ENCODE measurements at regions not wholly inside any gene's neighbourhood (a gene's known extent, or its start where the extent isn't known, plus 50 kb on each side); places are given as distances from the start of the nearest gene placed in this dataset.
"Not testable (repeated sequence)": the region's sequence is repeated elsewhere in the genome, so short reads cannot be mapped to it uniquely, and the experiment has no call there.

DNA sequence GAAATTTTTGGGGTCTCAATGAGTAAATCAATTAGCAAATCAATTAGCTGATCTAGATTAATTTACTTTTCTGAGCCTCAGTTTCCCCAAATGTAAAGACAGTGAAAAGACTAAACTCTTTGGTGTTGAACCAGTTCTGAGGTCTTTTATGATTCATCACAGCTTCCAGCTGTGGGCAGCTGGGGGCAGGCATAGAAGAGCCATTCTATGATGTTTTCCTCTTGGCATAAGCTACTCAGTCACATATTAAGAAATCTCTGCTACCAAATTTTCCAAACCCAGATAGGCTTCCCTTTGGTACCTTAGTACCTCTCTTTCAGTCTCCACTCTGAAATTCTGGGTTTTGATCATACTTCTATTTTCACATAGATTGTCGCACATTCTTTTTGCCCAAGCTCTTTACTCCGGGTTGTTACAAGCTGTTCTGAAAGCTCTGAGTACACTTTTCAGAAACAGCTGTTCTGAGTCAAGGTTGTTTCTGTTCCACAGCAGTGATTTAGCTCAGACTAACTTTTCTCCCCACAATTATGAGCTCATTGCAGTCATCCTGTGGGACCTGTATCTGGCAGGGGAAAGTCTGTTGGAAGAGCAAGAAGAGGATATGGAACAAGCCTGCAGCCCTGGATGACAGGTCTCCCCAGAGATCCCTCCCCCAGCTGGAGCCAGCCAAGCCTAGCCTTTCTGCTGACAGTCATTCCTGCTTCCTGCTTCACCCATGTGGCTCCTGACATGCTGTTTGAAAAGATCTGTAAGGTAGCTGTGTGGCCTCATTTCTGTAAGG, 599.6 kb upstream of the GHITM start:
- no peak overlapping the region for H3K27ac Mint-ChIP-seq (ENCODE audit: unreplicated experiment)
- no peaks in the 10 kb centered on the region for H3K27me3 Mint-ChIP-seq (ENCODE audit: low read depth)
- H3K4me1 Mint-ChIP-seq: peaks cover 27% of the 10 kb centered on the region
- peaks cover 2% of the 10 kb centered on the region for H3K9me3 Mint-ChIP-seq
- TF ChIP-seq, protein P1, sequence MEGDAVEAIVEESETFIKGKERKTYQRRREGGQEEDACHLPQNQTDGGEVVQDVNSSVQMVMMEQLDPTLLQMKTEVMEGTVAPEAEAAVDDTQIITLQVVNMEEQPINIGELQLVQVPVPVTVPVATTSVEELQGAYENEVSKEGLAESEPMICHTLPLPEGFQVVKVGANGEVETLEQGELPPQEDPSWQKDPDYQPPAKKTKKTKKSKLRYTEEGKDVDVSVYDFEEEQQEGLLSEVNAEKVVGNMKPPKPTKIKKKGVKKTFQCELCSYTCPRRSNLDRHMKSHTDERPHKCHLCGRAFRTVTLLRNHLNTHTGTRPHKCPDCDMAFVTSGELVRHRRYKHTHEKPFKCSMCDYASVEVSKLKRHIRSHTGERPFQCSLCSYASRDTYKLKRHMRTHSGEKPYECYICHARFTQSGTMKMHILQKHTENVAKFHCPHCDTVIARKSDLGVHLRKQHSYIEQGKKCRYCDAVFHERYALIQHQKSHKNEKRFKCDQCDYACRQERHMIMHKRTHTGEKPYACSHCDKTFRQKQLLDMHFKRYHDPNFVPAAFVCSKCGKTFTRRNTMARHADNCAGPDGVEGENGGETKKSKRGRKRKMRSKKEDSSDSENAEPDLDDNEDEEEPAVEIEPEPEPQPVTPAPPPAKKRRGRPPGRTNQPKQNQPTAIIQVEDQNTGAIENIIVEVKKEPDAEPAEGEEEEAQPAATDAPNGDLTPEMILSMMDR (conservative IDR thresholded peaks at IDR 0.05): no peak
- H3K36me3 Mint-ChIP-seq (ENCODE audit: low read depth): no peaks in the 10 kb centered on the region
- DNase-seq (ENCODE audit: low read depth, low spot score): no peak
- no peak overlapping the region for H3K4me3 Mint-ChIP-seq

- H3K36me3 Mint-ChIP-seq (ENCODE audit: low read depth): no peaks in the 10 kb centered on the region
- no peak for DNase-seq (ENCODE audit: low read depth, low spot score)
- peaks cover 2% of the 10 kb centered on the region for H3K9me3 Mint-ChIP-seq
- no peaks in the 10 kb centered on the region for H3K27me3 Mint-ChIP-seq (ENCODE audit: low read depth)
- H3K27ac Mint-ChIP-seq (ENCODE audit: unreplicated experiment): no peak overlapping the region
- peaks cover 32% of the 10 kb centered on the region for H3K4me1 Mint-ChIP-seq
- no peak overlapping the region for H3K4me3 Mint-ChIP-seq
- TF ChIP-seq, protein P1 (conservative IDR thresholded peaks at IDR 0.05): no peak
Measured at GRCh38 chr10:83541046-83541445, 598.3 kb upstream of the GHITM start.

DNA sequence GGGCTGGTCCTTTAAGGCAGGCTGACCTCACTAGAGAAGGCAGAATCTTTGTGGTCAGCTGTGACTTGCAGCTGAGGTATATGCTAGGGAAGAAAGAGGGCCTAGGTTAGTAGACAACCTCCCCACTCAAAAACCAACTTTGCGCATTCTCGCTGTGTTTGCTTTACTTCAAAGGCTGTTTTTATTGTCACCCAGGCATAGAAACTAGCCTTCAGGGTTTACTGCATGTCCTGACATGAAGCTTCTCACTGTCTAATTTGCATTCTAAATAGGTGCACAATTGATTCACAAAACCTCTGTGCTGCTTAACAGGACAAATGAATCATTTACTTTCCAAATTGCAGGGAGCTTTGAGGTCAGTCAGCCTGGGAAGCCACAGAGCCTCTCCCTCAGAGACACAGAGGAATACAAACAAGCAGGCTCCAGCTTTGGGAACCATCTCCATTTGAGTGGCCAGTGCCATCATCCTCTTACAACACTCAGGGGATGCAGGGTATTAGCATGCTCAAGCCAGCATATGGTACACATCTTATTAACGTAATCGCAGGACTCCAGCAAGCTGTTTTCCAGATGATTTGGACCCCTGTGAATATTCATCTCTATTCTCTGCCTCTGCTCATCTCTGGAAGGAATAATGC, 596.4 kb upstream of the GHITM start:
- Mint-ChIP-seq H3K4me1 (peaks cover 35% of the 10 kb centered on the region), H3K27ac (ENCODE audit: unreplicated experiment) (peak overlapping the region; percentile 35)
- no peak for DNase-seq (ENCODE audit: low read depth, low spot score)

DNA sequence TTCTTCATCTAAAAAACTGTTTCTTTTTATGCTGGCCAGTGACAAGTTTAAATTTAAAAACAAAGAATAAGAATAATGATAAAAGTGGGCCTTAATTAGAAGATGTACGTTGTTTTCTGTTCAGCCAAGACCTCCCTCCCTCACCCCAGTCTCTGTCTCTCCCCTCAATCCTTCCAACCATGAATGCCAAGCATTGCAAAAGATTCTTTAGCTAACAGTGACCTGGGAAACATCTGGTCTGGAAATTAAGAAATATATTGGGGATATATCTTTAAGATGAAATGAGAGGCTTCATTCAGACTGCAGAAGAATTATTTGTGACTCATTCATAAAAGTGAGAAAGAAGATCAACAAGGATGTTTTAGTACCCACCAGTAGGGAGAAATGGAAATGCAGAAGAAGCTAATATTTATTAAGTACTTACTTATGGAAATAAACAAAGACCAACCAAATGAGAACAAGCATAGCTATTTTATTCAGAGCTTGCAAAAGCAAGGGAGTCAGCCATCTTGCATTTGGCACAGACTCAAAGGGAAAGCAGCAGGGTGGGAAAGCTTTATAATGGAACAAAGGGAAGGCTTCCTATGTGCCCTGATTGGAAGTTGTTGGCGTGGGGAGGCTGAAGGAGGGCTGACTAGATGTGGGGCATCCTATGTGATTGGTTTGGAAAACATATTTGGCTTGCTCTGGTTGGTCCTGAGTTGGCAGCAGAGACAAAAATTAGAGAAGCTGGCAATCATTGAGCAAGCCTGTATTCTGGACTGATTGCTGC, 595.4 kb upstream of the GHITM start:
- TF ChIP-seq, protein P1 (conservative IDR thresholded peaks at IDR 0.05): no peak
- Mint-ChIP-seq H3K36me3 (ENCODE audit: low read depth) (no peaks in the 10 kb centered on the region), H3K4me3 (no peak overlapping the region), H3K4me1 (peaks cover 35% of the 10 kb centered on the region), H3K9me3 (peaks cover 5% of the 10 kb centered on the region), H3K27ac (ENCODE audit: unreplicated experiment) (peak overlapping the region; percentile 7), H3K27me3 (ENCODE audit: low read depth) (no peaks in the 10 kb centered on the region)
- DNase-seq (ENCODE audit: low read depth, low spot score): no peak

More for the DNA sequence above, 596.4 kb upstream of the GHITM start:
- peaks cover 3% of the 10 kb centered on the region for H3K9me3 Mint-ChIP-seq
- no peak overlapping the region for H3K4me3 Mint-ChIP-seq
- no peaks in the 10 kb centered on the region for H3K36me3 Mint-ChIP-seq (ENCODE audit: low read depth)
- TF ChIP-seq, protein P1 (conservative IDR thresholded peaks at IDR 0.05): no peak
- H3K27me3 Mint-ChIP-seq (ENCODE audit: low read depth): no peaks in the 10 kb centered on the region

DNA sequence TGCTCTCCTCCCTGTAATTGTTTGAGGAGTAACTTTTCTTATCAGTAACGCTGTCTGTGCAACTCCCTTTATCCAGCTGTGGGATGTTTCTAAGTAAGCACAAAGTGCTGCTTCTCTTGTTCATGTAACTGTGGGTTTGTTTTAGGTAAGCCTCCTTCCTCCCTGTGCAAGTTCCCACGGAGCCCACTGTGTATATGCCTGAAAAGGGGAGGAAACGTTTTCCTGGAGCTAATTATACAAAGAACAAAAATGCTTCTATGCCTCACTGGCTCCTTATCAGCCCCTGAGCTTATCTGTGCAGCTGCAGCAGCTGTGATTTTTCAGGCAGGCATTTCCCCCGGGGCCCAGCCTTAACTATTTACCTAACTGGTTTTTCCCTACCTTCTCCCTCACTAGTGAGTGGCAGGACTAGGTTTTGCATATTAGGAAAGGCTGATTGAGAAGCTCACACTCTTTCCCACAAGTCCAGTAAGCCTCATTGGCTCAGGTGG, 593.4 kb upstream of the GHITM start:
- Mint-ChIP-seq H3K27ac (ENCODE audit: unreplicated experiment) (no peak overlapping the region), H3K36me3 (ENCODE audit: low read depth) (no peaks in the 10 kb centered on the region), H3K9me3 (peaks cover 7% of the 10 kb centered on the region), H3K4me1 (peaks cover 26% of the 10 kb centered on the region), H3K4me3 (no peak overlapping the region), H3K27me3 (ENCODE audit: low read depth) (no peaks in the 10 kb centered on the region)
- TF ChIP-seq, protein P1 (conservative IDR thresholded peaks at IDR 0.05): no peak
- DNase-seq (ENCODE audit: low read depth, low spot score): no peak

- not testable (repeated sequence) for H3K36me3 Mint-ChIP-seq (ENCODE audit: low read depth); H3K4me1 Mint-ChIP-seq; H3K27me3 Mint-ChIP-seq (ENCODE audit: low read depth); H3K27ac Mint-ChIP-seq (ENCODE audit: unreplicated experiment); H3K4me3 Mint-ChIP-seq; DNase-seq (ENCODE audit: low read depth, low spot score)
- peaks cover 17% of the 10 kb centered on the region for H3K9me3 Mint-ChIP-seq
Measured at GRCh38 chr10:83551190-83551589, 588.1 kb upstream of the GHITM start.
